Fibroblast of lung (primary cell): ENCODE measurements at regions not wholly inside any gene's neighbourhood (a gene's known extent, or its start where the extent isn't known, plus 50 kb on each side); places are given as distances from the start of the nearest gene placed in this dataset.

Experiments
- EZH2 ChIP-seq: IDR thresholded peaks from 2 replicates; pipeline ENCODE4 v1.5.1; 2012; ENCODE audit warnings: low read length, control low read depth, mild to moderate bottlenecking; ENCODE audit errors: missing control alignments
- TF ChIP-seq, protein P1 (sequence below), 2 donors: IDR thresholded peaks in 1 of 2; conservative IDR thresholded peaks in 1 of 2; 1 replicate in 1 of 2; 2 replicates in 1 of 2; pipeline ENCODE4 v1.5.1; 2011 to 2012; ENCODE audit warnings: low read length in 2 of 2, control low read depth in 1 of 2, inconsistent platforms in 1 of 2, low read depth in 1 of 2, mild to moderate bottlenecking in 1 of 2

GRCh38 chr1:209150114-209150513, 433.4 kb upstream of the CAMK1G start:
- TF ChIP-seq, protein P1, sequence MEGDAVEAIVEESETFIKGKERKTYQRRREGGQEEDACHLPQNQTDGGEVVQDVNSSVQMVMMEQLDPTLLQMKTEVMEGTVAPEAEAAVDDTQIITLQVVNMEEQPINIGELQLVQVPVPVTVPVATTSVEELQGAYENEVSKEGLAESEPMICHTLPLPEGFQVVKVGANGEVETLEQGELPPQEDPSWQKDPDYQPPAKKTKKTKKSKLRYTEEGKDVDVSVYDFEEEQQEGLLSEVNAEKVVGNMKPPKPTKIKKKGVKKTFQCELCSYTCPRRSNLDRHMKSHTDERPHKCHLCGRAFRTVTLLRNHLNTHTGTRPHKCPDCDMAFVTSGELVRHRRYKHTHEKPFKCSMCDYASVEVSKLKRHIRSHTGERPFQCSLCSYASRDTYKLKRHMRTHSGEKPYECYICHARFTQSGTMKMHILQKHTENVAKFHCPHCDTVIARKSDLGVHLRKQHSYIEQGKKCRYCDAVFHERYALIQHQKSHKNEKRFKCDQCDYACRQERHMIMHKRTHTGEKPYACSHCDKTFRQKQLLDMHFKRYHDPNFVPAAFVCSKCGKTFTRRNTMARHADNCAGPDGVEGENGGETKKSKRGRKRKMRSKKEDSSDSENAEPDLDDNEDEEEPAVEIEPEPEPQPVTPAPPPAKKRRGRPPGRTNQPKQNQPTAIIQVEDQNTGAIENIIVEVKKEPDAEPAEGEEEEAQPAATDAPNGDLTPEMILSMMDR (conservative IDR thresholded peaks at IDR 0.05 in 1 of 2, IDR thresholded peaks at IDR 0.05 in 1 of 2; ENCODE audit: low read depth in 1 of 2, low read length in 2 of 2): no peak
- TF ChIP-seq EZH2: no peak
